Activated T-cell treated with anti-CD3 and anti-CD28 coated beads, Interleukin-2, amount 50 U/mL, for 4 hours (primary cell): ENCODE measurements at regions not wholly inside any gene's neighbourhood (a gene's known extent, or its start where the extent isn't known, plus 50 kb on each side); places are given as distances from the start of the nearest gene placed in this dataset.
"Not testable (repeated sequence)": the region's sequence is repeated elsewhere in the genome, so short reads cannot be mapped to it uniquely, and the experiment has no call there.

ENCODE experiments used
- ATAC-seq, 2 donors: fragments of 200-7000 bp; cut with Tn5 transposase; one replicate each; pipeline ENCODE4 v1.10.0; 2021
- DNase-seq: peaks from one replicate; pipeline ENCODE4 v3.0.0-alpha.2; 2020
- H3K27me3 Mint-ChIP-seq: one replicate; pipeline ENCODE4 v1.8.0; 2021; ENCODE audit warnings: low read depth, mixed read lengths
- H3K36me3 Mint-ChIP-seq: one replicate; pipeline ENCODE4 v1.8.0; 2022; ENCODE audit warnings: mixed read lengths; ENCODE audit not compliant: insufficient read depth
- H3K4me1 Mint-ChIP-seq: one replicate; pipeline ENCODE4 v1.8.0; 2021; ENCODE audit warnings: low read depth, mixed read lengths
- H3K4me3 Mint-ChIP-seq: one replicate; pipeline ENCODE4 v1.8.0; 2021; ENCODE audit warnings: mild to moderate bottlenecking, moderate library complexity, mixed read lengths
- H3K9me3 Mint-ChIP-seq: one replicate; pipeline ENCODE4 v1.8.0; 2021; ENCODE audit warnings: mixed read lengths

DNA sequence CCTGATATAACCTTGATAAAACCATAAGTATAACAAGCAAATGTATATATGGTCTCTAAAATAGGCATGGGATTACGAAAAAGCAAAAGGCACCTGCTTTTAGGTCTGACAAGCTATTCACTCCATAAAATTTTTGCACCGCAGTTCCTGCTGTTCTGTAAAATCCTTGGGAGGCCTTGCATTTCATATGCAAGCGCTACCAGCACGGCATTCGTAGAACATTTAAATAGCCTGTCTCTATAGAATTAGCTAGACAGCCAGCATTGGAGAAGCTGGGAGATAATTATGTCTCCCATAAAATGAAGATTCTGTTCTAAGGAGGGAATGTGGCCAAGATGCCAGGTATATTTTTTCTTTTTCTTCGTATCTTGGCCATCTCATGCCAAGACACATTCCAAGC lies 64.5 kb upstream of the ATXN1 start:
- H3K4me3 Mint-ChIP-seq, result no peak overlapping the region
- no peaks in the 10 kb centered on the region for H3K36me3 Mint-ChIP-seq
- H3K27me3 Mint-ChIP-seq, result peaks cover 1% of the 10 kb centered on the region
- DNase-seq (no peak), ATAC-seq (no peak)
- H3K4me1 Mint-ChIP-seq, result peaks cover 7% of the 10 kb centered on the region
- no peaks in the 10 kb centered on the region for H3K9me3 Mint-ChIP-seq

DNA sequence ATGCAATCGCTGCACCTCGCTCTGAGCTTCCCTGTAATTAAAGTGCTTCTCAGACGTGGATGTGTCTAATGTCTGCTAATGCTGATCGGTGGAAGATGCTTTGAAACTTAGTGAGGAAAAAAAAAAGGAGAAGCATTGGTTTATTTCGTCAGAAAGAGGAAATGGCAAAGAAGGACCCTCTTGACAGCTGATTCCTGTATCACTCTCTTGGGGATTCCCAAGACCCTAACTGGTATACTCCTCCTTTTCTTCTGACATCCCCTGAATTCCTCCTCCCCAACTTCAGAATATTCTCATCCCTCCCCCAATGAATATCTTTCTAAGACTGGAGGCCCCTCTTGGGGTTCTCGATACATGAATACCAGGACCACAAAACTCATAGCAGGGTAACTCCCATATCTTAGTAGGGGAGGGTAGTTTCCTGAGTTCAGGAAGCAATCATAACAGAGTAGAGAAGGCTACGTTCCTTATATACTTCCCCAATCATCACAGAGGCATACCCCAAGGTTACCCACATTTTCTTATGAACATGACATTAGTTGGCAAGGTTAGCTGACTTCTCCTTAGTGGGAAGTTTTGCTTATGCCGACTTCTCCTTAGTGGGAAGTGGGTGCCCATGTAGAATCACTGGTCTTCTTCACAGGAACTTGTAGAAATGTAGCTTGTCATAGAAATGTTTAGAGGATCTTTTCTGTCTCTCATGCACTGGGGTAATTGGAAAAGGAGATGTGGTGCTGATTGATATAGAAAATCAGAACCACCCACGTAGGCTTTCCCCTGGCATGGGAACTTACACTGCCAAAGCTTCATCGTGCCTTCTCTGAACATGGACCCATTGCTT lies 63.8 kb upstream of the ATXN1 start:
- Mint-ChIP-seq H3K9me3 (no peaks in the 10 kb centered on the region), H3K4me1 (peaks cover 7% of the 10 kb centered on the region), H3K27me3 (peaks cover 1% of the 10 kb centered on the region), H3K36me3 (no peaks in the 10 kb centered on the region), H3K4me3 (no peak overlapping the region)
- no peak for ATAC-seq
- no peak for DNase-seq

DNA sequence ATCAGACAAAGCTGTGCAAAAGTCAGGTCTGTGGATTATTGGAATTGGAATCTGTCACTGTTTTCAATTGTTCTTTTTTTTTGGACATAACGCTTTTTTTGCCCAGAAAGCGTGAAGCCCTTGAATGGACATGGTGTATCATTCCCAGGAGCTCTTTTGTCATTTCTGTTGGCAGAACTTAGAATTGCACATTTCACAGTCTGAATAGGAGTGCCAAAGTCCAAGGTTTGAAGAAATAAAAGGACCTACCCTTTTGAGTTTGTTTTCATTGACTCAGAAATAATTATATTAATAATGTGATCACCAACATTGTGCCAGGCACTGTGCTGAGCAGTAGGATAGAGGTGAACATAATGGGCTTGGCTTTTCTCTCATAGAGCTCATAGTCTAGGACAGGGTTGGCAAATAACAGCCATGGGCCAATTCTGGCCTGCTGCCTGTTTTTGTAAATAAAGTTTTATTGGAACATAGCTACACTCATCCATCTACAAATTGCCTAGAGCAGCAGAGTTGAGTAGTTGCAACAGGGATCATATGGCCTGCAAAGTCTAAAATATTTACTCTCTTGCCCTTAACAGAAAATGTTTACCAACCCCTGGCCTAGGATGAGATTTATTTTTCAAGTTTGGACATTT lies 62.6 kb upstream of the ATXN1 start:
- H3K9me3 Mint-ChIP-seq, result no peaks in the 10 kb centered on the region
- peaks cover 4% of the 10 kb centered on the region for H3K27me3 Mint-ChIP-seq
- ATAC-seq (no peak), DNase-seq (no peak)
- no peak overlapping the region for H3K4me3 Mint-ChIP-seq
- peaks cover 7% of the 10 kb centered on the region for H3K4me1 Mint-ChIP-seq
- H3K36me3 Mint-ChIP-seq, result no peaks in the 10 kb centered on the region

DNA sequence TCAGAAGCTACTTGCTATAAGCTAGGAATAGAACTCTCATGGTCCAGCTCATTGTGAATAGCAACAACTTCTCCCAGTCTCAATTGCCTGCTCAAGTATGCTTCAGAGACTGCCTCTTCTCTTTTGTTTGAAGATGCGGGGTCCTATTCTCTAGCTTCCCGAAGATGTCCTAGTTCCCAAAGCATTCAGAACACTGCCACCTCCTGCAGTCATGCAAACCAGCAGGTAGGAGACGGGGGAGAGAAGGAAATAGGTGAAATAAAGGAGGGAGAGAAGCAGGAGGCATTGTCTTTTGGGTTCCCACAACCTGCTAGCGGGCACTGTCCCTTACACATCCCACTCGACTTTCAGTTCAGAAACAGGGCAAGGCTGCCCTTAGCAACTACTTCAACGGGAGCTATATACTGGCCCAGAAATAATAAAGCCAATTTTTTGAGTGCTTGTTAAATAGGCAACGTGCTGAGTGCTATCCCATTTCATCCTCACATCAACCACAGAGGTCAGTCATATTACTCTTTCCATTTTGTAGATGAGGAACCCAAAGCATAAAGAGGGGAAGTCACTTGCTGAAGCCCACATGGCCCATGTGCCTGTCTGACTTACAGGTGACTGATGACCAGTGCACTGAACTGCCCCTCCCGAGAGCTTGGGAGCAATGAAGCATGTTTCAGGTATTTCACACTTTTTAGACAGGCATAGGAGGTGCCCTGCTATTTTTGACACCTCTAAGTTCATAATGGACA lies 61.9 kb upstream of the ATXN1 start:
- no peaks in the 10 kb centered on the region for H3K36me3 Mint-ChIP-seq
- ATAC-seq, result no peak
- H3K4me1 Mint-ChIP-seq, result peaks cover 5% of the 10 kb centered on the region
- no peak overlapping the region for H3K4me3 Mint-ChIP-seq
- H3K27me3 Mint-ChIP-seq, result peaks cover 4% of the 10 kb centered on the region
- no peaks in the 10 kb centered on the region for H3K9me3 Mint-ChIP-seq
- DNase-seq, result no peak

DNA sequence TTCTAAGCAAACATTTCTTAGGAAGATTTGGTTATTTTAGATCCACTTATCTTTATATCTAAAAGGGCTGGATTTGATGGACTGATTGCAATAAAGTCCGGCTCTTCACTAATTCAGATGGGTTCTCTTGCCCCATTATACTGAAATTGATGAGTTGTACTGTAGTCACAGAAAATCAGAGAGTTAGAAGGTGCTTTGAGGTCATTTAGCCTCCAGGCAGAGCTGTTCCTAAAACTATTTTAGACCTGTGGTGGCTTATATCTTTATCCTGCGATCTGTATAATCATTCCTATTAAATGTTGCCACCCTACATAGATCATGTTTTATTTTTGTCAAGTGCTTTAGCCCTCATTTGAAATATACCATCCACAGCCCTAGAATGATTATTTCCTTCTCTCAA lies 61.3 kb upstream of the ATXN1 start:
- Mint-ChIP-seq H3K36me3 (no peaks in the 10 kb centered on the region), H3K4me1 (peaks cover 4% of the 10 kb centered on the region), H3K4me3 (no peak overlapping the region), H3K27me3 (peaks cover 4% of the 10 kb centered on the region), H3K9me3 (no peaks in the 10 kb centered on the region)
- DNase-seq, result no peak
- no peak for ATAC-seq

DNA sequence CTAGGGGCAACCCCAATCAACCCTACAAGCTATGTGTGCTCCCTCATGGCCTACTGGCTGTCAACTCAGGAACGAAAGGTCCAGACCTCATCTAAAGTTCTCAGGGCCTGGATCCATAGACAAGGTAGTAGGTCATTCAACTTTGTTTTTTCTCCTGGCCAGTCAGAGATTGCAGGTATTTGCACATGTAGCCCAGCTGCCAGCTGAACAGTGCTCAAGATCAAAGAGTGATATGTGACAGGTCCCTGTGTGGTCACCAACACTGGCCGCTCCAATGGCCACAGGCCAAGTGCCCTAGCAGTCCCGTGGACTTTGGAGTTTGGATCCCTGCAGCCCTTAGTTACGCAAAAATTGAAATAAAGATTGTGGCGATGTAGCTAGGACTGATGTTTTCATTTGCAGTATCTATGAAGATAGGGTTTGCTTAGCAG lies 60.6 kb upstream of the ATXN1 start:
- no peaks in the 10 kb centered on the region for H3K36me3 Mint-ChIP-seq
- peaks cover 6% of the 10 kb centered on the region for H3K27me3 Mint-ChIP-seq
- DNase-seq, result no peak
- no peaks in the 10 kb centered on the region for H3K9me3 Mint-ChIP-seq
- no peak overlapping the region for H3K4me3 Mint-ChIP-seq
- ATAC-seq, result no peak
- no peaks in the 10 kb centered on the region for H3K4me1 Mint-ChIP-seq

DNA sequence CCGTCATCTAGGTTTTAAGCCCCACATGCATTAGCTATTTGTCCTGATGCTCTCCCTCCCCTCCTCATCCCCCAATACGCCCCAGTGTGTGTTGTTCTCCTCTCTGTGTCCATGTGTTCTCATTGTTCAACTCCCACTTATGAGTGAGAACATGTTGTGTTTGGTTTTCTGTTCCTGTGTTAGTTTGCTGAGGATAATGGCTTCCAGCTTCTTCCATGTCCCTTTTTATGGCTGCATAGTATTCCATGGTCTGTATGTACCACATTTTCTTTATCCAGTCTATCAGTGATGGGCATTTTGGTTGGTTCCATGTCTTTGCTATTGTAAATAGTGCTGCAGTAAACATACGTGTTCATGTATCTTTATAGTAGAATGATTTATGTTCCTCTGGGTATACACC lies 59.0 kb upstream of the ATXN1 start:
- DNase-seq, H3K4me1 Mint-ChIP-seq, H3K27me3 Mint-ChIP-seq, H3K9me3 Mint-ChIP-seq, H3K4me3 Mint-ChIP-seq, ATAC-seq, H3K36me3 Mint-ChIP-seq: not testable (repeated sequence)

DNA sequence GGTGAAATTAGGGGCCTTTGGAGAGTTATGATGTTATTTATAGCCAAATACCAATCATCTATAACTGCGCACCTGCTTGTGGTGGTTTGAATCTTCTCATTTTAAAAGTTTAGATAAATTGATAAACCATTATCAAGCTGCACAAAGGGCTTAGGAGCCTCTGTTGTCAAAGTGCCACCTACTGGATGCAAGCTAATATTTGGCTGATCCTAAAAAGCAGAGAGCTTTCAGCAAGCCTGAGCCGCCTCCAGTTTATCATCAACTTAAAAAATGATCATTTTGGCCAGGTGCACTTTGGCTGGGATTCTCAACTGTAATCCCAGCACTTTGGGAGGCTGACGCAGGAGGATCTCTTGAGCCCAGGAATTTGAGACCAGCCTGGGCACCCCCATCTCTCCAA lies 58.5 kb upstream of the ATXN1 start:
- H3K4me1 Mint-ChIP-seq, result no peaks in the 10 kb centered on the region
- H3K4me3 Mint-ChIP-seq, result no peak overlapping the region
- no peaks in the 10 kb centered on the region for H3K9me3 Mint-ChIP-seq
- no peaks in the 10 kb centered on the region for H3K36me3 Mint-ChIP-seq
- ATAC-seq (no peak), DNase-seq (no peak)
- peaks cover 6% of the 10 kb centered on the region for H3K27me3 Mint-ChIP-seq

DNA sequence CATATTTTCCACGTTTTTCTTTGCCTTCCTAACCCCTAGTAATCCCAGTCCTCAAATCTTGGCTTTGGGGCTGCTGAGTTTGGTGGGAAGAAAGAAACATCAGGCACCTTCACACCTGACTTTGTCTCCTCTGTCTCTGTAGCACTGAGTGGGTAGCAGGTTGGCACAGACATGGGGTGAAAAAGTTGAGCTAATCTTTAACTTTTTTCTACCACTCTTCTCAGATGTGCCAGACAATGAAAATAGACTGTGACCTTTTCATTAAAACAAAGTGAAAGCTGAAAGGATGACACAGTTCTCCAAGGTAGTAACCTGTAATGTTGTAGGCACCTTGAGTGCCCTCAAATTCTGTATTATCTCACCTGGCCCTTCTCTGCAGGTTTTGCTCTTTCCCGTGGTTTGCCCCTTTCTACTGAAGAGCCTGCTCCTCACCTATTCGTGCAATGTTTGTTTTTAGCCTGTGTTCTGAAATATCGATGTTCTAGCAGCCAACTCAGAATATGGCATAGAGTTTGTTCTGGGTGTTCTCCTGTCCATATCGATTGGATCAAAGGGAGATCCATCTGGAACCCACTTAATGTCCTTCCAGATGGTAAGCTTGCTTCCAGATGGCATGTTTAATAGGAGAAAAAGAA lies 57.8 kb upstream of the ATXN1 start:
- H3K27me3 Mint-ChIP-seq, result peaks cover 6% of the 10 kb centered on the region
- DNase-seq, result no peak
- H3K36me3 Mint-ChIP-seq, result no peaks in the 10 kb centered on the region
- no peak for ATAC-seq
- no peak overlapping the region for H3K4me3 Mint-ChIP-seq
- peaks cover 1% of the 10 kb centered on the region for H3K9me3 Mint-ChIP-seq
- no peaks in the 10 kb centered on the region for H3K4me1 Mint-ChIP-seq

DNA sequence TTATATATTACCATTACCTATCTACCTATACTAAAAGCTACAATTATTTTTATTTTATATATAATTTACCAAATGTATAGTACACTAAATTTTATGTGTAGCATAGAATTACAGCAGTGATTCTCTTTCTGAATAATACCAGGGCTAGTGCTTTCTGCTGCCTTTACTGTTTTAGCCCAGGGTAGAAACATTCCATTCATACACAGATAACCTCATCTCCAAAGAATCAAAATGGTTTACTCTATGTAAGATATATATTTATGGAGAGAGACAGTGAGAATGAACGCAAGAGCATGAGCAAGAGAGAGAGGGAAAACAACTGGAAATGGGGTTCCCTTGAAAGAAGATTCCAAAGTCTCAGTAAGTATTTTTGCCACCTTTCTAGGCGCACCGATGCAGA lies 56.3 kb upstream of the ATXN1 start:
- H3K27me3 Mint-ChIP-seq, result peaks cover 6% of the 10 kb centered on the region
- ATAC-seq, result no peak
- peaks cover 2% of the 10 kb centered on the region for H3K36me3 Mint-ChIP-seq
- peaks cover 13% of the 10 kb centered on the region for H3K9me3 Mint-ChIP-seq
- no peaks in the 10 kb centered on the region for H3K4me1 Mint-ChIP-seq
- DNase-seq, result no peak
- H3K4me3 Mint-ChIP-seq, result no peak overlapping the region

DNA sequence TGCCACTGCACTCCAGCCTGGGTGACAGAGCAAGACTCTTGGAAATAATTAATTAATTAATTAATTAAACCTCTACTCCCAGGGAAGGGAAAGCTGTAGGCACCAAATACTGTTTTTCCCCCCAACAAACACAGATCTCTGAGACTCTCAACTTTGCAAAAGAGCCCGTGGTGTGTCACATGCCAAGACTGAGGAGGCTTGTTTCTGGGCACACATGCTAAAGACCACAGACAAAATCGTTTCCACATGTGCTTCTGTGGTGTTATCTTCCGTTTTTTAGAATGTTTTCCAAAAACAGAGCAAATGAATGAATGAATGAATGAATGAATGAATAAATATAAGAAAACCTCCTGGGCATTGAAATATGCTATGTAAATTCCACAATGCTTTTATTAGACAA lies 55.6 kb upstream of the ATXN1 start:
- Mint-ChIP-seq H3K4me1 (no peaks in the 10 kb centered on the region), H3K4me3 (no peak overlapping the region), H3K27me3 (peaks cover 9% of the 10 kb centered on the region), H3K36me3 (peaks cover 8% of the 10 kb centered on the region), H3K9me3 (peaks cover 20% of the 10 kb centered on the region)
- no peak for DNase-seq
- ATAC-seq, result no peak

DNA sequence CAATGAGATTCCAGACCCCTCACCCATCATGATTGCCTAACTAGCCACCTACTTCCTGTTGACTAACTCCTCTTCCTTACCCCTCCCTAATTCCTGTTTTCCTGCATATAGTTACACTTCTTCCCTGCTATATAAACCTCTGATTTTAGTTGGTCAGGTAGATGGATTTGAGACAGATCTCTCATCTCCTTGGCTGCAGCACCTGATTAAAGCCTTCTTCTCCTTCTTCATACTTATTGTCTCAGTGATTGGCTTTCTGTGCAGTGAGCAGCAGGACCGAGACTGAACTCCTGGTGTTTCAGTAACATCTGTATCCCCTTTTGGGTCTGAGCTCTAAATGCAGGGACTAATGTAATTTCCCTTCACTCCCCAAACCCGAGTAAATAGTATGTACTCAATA lies 51.7 kb upstream of the ATXN1 start:
- Mint-ChIP-seq H3K36me3 (peaks cover 8% of the 10 kb centered on the region), H3K4me3 (no peak overlapping the region), H3K27me3 (peaks cover 6% of the 10 kb centered on the region), H3K9me3 (peaks cover 34% of the 10 kb centered on the region), H3K4me1 (no peaks in the 10 kb centered on the region)
- no peak for ATAC-seq
- no peak for DNase-seq

DNA sequence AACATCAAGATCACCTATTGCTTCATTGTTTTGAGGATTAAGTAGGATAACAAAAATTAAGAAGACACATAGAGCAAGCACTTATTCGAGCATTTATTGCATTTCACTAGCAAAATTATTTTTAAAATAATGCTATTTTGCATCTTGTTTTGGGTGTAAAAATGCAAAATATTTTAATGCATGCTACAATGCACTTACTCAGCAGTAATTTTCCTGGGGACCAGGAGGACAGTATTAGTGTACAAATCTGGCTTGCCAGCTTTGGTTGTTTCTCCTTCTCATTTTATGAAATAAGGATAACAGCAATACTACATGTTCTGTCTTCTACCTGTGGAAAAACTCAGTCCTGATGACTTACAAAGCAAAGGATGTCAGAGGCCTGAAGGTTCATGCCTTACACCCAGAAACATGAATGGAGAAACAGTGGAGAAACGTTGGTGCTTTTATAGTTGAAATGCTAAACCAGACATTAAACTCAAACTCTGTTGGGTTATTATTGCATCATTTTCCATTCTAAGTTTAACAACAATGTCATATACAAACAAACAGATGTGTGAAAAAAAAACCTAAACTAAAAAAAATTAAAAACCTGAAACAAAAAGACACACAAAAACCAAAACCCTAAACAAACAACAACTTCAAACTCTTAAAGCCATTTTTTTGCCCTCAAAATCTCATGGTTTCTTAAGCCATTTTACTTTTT lies 50.2 kb upstream of the ATXN1 start:
- Mint-ChIP-seq H3K36me3 (peaks cover 8% of the 10 kb centered on the region), H3K27me3 (peaks cover 3% of the 10 kb centered on the region), H3K4me1 (no peaks in the 10 kb centered on the region), H3K4me3 (no peak overlapping the region), H3K9me3 (peaks cover 34% of the 10 kb centered on the region)
- ATAC-seq, result no peak
- no peak for DNase-seq
